WERI-Rb-1 (cell line): ENCODE measurements at regions not wholly inside any gene's neighbourhood (a gene's known extent, or its start where the extent isn't known, plus 50 kb on each side); places are given as distances from the start of the nearest gene placed in this dataset.

Experiments used
- DNase-seq: peaks from one replicate; pipeline ENCODE4 v3.0.0-alpha.2; 2020
- H3K27ac ChIP-seq: fragments of 250-450 bp; sonication (Bioruptor Pico); 2 replicates; pipeline ENCODE4 v1.5.1; 2020; ENCODE audit warnings: mild to moderate bottlenecking, moderate library complexity
- H3K27me3 ChIP-seq: fragments of 250-450 bp; sonication (Bioruptor Pico); 2 replicates; pipeline ENCODE4 v1.5.1; 2021; ENCODE audit warnings: mild to moderate bottlenecking, low read depth, moderate library complexity; ENCODE audit not compliant: insufficient read depth, severe bottlenecking
- H3K36me3 ChIP-seq: fragments of 250-450 bp; sonication (Bioruptor Pico); 2 replicates; pipeline ENCODE4 v1.5.1; 2020; ENCODE audit warnings: mild to moderate bottlenecking, moderate library complexity
- H3K4me3 ChIP-seq: 2 replicates; pipeline ENCODE4 v1.5.1; 2011; ENCODE audit warnings: low read depth, mild to moderate bottlenecking, control low read depth, low read length
- H3K9me3 ChIP-seq: fragments of 250-450 bp; sonication (Bioruptor Pico); 2 replicates; pipeline ENCODE4 v1.5.1; 2021; ENCODE audit warnings: mild to moderate bottlenecking, moderate library complexity; ENCODE audit not compliant: severe bottlenecking
- CTCF ChIP-seq: IDR thresholded peaks from 2 replicates; pipeline ENCODE4 v1.5.1; 2011; ENCODE audit warnings: low read depth, mild to moderate bottlenecking, control low read depth, inconsistent platforms, low read length

DNA sequence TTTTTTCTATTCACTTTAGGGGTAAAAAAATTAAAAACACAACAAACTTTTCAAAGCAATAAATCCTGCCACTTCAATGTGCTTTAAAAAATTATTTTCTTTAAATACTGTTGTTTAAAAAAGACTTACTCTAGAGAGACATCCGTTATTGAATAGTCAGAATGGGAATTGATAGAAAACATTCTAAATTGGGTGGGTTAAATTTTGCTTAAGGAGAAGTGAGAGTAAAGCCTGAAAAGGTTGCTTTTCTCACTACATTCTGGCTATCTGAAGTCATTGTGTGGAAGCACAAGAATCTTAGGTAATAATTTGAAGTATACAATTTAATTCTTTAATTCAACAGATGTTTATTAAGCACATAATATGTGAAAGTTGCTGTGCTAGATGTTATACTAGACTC lies 509.3 kb downstream of the NR2F1-AS1 start:
- Histone ChIP-seq H3K27me3 (no peaks in the 10 kb centered on the region), H3K27ac (no peak overlapping the region), H3K4me3 (no peak overlapping the region), H3K9me3 (no peaks in the 10 kb centered on the region), H3K36me3 (no peaks in the 10 kb centered on the region)
- DNase-seq, result no peak
- TF ChIP-seq CTCF, result no peak

GRCh38 chr5:93070938-93071337 lies 510.1 kb downstream of the NR2F1-AS1 start:
- H3K27me3 ChIP-seq, result no peaks in the 10 kb centered on the region
- H3K36me3 ChIP-seq, result no peaks in the 10 kb centered on the region
- H3K27ac ChIP-seq, result no peak overlapping the region
- H3K9me3 ChIP-seq, result no peaks in the 10 kb centered on the region
- no peak for DNase-seq
- H3K4me3 ChIP-seq, result no peak overlapping the region
- no peak for TF ChIP-seq CTCF

GRCh38 chr5:93069276-93069675 lies 511.7 kb downstream of the NR2F1-AS1 start:
- DNase-seq, result no peak
- no peaks in the 10 kb centered on the region for H3K36me3 ChIP-seq
- no peaks in the 10 kb centered on the region for H3K27me3 ChIP-seq
- H3K9me3 ChIP-seq, result no peaks in the 10 kb centered on the region
- no peak for TF ChIP-seq CTCF
- no peak overlapping the region for H3K4me3 ChIP-seq
- no peak overlapping the region for H3K27ac ChIP-seq

GRCh38 chr5:93062548-93062947 lies 518.5 kb downstream of the NR2F1-AS1 start:
- no peak overlapping the region for H3K4me3 ChIP-seq
- no peaks in the 10 kb centered on the region for H3K27me3 ChIP-seq
- peak; percentile 9 for DNase-seq
- no peak overlapping the region for H3K27ac ChIP-seq
- TF ChIP-seq CTCF, result peak; percentile 52
- H3K36me3 ChIP-seq, result no peaks in the 10 kb centered on the region
- no peaks in the 10 kb centered on the region for H3K9me3 ChIP-seq

- DNase-seq, result no peak
- H3K27me3 ChIP-seq, result no peaks in the 10 kb centered on the region
- H3K36me3 ChIP-seq, result no peaks in the 10 kb centered on the region
- no peak for TF ChIP-seq CTCF
- no peak overlapping the region for H3K27ac ChIP-seq
- H3K4me3 ChIP-seq, result no peak overlapping the region
- H3K9me3 ChIP-seq, result no peaks in the 10 kb centered on the region
Observed at GRCh38 chr5:93058309-93058708, 522.7 kb downstream of the NR2F1-AS1 start.

- TF ChIP-seq CTCF, result no peak
- Histone ChIP-seq H3K4me3 (no peak overlapping the region), H3K27ac (no peak overlapping the region), H3K27me3 (no peaks in the 10 kb centered on the region), H3K9me3 (no peaks in the 10 kb centered on the region), H3K36me3 (no peaks in the 10 kb centered on the region)
- DNase-seq, result no peak
Observed at GRCh38 chr5:93057311-93057710, 523.7 kb downstream of the NR2F1-AS1 start.
